Kidney (tissue), 13 donors: ENCODE measurements at regions not wholly inside any gene's neighbourhood (a gene's known extent, or its start where the extent isn't known, plus 50 kb on each side); places are given as distances from the start of the nearest gene placed in this dataset.

Experiments used
- DNase-seq, 5 donors: peaks; one replicate each; pipeline ENCODE4 v3.0.0-alpha.2; 2013 to 2020
- FAIRE-seq: peaks from 2 replicates; lab custom pipeline; 2012; peaks lifted over from hg19 to GRCh38; lab: Jason Lieb, UNC
- H3K27ac ChIP-seq, 2 donors: one replicate each; pipeline ENCODE4 v1.7.0; 2013; ENCODE audit warnings: low read depth in 2 of 2, low read length in 2 of 2, inconsistent platforms in 1 of 2
- H3K27me3 ChIP-seq: one replicate; pipeline ENCODE4 v1.7.1; 2013; ENCODE audit warnings: low read length, inconsistent platforms; ENCODE audit not compliant: control insufficient read depth, insufficient read depth
- H3K36me3 ChIP-seq, 3 donors: one replicate each; pipeline versions ENCODE4 v1.7.0 to v1.7.1; 2013; ENCODE audit warnings: low read length in 3 of 3, control low read depth in 1 of 3, inconsistent platforms in 1 of 3; ENCODE audit not compliant: insufficient read depth in 3 of 3, control insufficient read depth in 2 of 3
- H3K4me1 ChIP-seq, 3 donors: one replicate each; pipeline versions ENCODE4 v1.7.0 to v1.7.1; 2013; ENCODE audit warnings: low read length in 3 of 3, inconsistent platforms in 1 of 3, low read depth in 1 of 3; ENCODE audit not compliant: control insufficient read depth in 2 of 3, insufficient read depth in 2 of 3
- H3K4me3 ChIP-seq, 3 donors: one replicate each; pipeline versions ENCODE4 v1.7.0 to v1.8.1; 2013; ENCODE audit warnings: low read length in 3 of 3, control low read depth in 1 of 3, inconsistent platforms in 1 of 3
- H3K9ac ChIP-seq, 3 donors: one replicate each; pipeline versions ENCODE4 v1.7.0 to v1.7.1; 2013; ENCODE audit warnings: low read length in 3 of 3, control low read depth in 1 of 3, inconsistent platforms in 1 of 3
- H3K9me3 ChIP-seq, 3 donors: one replicate each; pipeline versions ENCODE4 v1.7.0 to v1.7.1; 2013; ENCODE audit warnings: low read length in 3 of 3, control low read depth in 1 of 3, inconsistent platforms in 1 of 3; ENCODE audit not compliant: control insufficient read depth in 2 of 3, insufficient read depth in 1 of 3
- intact Hi-C: fragments of 100-400 bp; cut with DNase I; formaldehyde crosslinking; loops from one replicate; pipeline ENCODE4 v1.11.1; 2022
- TF ChIP-seq, protein P1 (sequence below): IDR thresholded peaks from 3 replicates; pipeline ENCODE4 v1.5.1; 2012; ENCODE audit warnings: mild to moderate bottlenecking, moderate library complexity, borderline replicate concordance; ENCODE audit not compliant: insufficient read depth; ENCODE audit errors: extremely low read depth
- donor health status: control.
- donor health status: control.
- donor health status: control.
- donor health status: control.
- donor health status: control.
- donor health status: DM: yes; HTN: yes; CAD: no.
- donor health status: Normal renal cell carcinoma (clear cell type).

GRCh38 chr2:64313398-64313723 is 140.6 kb upstream of the LGALSL start:
- no peak for FAIRE-seq
- TF ChIP-seq, protein P1, sequence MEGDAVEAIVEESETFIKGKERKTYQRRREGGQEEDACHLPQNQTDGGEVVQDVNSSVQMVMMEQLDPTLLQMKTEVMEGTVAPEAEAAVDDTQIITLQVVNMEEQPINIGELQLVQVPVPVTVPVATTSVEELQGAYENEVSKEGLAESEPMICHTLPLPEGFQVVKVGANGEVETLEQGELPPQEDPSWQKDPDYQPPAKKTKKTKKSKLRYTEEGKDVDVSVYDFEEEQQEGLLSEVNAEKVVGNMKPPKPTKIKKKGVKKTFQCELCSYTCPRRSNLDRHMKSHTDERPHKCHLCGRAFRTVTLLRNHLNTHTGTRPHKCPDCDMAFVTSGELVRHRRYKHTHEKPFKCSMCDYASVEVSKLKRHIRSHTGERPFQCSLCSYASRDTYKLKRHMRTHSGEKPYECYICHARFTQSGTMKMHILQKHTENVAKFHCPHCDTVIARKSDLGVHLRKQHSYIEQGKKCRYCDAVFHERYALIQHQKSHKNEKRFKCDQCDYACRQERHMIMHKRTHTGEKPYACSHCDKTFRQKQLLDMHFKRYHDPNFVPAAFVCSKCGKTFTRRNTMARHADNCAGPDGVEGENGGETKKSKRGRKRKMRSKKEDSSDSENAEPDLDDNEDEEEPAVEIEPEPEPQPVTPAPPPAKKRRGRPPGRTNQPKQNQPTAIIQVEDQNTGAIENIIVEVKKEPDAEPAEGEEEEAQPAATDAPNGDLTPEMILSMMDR, result no peak
- H3K9me3 ChIP-seq, result no peaks in the 10 kb centered on the region
- H3K9ac ChIP-seq, result no peak overlapping the region
- no peaks in the 10 kb centered on the region for H3K27me3 ChIP-seq
- H3K4me3 ChIP-seq, result no peak overlapping the region
- no peaks in the 10 kb centered on the region for H3K36me3 ChIP-seq
- no peak for DNase-seq
- H3K4me1 ChIP-seq, result peaks cover 0 to 9% (median 4%) of the 10 kb centered on the region in 3 donors
- intact Hi-C loops, result loop anchor here (10.0 kb wide), 1 partner anchor 259 kb away; no protein-coding TSS in a partner anchor
- H3K27ac ChIP-seq, result no peak overlapping the region

- H3K9me3 ChIP-seq, result no peaks in the 10 kb centered on the region
- TF ChIP-seq, protein P1, result no peak
- DNase-seq, result no peak
- H3K36me3 ChIP-seq, result no peaks in the 10 kb centered on the region
- intact Hi-C loops, result loop anchor here (10.0 kb wide), 1 partner anchor 261 kb away; no protein-coding TSS in a partner anchor
- H3K4me3 ChIP-seq, result no peak overlapping the region
- H3K4me1 ChIP-seq, result peaks cover 0 to 9% (median 4%) of the 10 kb centered on the region in 3 donors
- H3K27ac ChIP-seq, result no peak overlapping the region
- H3K9ac ChIP-seq, result no peak overlapping the region
- no peak for FAIRE-seq
- no peaks in the 10 kb centered on the region for H3K27me3 ChIP-seq
Observed at GRCh38 chr2:64315291-64315960, 138.5 kb upstream of the LGALSL start.

DNA sequence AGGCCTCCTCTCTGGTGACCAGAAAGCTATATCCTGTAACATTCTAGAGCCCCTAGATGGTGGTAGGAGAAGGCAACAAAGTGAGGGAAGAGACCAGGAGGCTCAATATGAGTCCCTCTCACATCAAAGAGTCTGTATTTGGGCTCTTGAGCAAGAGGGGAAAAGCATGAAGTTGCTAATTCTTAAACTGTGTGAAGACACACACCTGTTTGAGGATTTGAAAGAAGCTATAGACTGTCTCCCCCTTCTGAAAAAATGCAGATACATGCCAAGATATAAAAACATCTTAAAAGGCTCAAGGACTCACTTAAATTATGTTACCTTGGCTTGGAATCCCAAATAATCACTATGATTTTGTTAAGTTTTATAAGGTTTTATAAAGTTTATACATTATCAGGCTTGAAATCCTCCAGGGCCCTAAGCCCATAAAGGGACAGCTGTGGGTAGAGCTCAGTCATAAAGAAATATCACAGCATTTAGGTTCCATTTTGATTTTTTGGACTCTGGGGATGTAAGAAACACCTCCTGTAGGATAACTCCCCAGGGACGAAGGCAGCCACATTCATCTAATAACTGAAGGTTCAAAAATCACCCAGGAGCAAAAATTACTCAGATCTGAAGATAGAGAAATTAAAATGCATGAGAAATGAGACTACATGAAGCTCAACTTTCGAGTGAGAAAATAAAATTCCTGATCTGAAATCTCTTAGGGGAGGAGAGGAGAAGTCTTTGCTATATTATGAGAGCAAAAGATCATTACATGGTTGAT is 136.1 kb upstream of the LGALSL start:
- TF ChIP-seq, protein P1, result no peak
- DNase-seq (no peak), FAIRE-seq (no peak)
- Histone ChIP-seq H3K9ac (no peak overlapping the region), H3K4me1 (peaks cover 0 to 5% (median 0%) of the 10 kb centered on the region in 3 donors), H3K27ac (no peak overlapping the region), H3K4me3 (no peak overlapping the region), H3K36me3 (no peaks in the 10 kb centered on the region), H3K27me3 (no peaks in the 10 kb centered on the region), H3K9me3 (no peaks in the 10 kb centered on the region)
- intact Hi-C loops, result loop anchor here (10.0 kb wide), 1 partner anchor 263 kb away; no protein-coding TSS in a partner anchor
